NCI-H460 (cell line): ENCODE measurements at regions not wholly inside any gene's neighbourhood (a gene's known extent, or its start where the extent isn't known, plus 50 kb on each side); places are given as distances from the start of the nearest gene placed in this dataset.
"Not testable (repeated sequence)": the region's sequence is repeated elsewhere in the genome, so short reads cannot be mapped to it uniquely, and the experiment has no call there.

Experiments used
- DNase-seq: peaks from one replicate; pipeline ENCODE4 v3.0.0-alpha.2; 2016; ENCODE audit warnings: low read depth; ENCODE audit errors: extremely low read depth

DNA sequence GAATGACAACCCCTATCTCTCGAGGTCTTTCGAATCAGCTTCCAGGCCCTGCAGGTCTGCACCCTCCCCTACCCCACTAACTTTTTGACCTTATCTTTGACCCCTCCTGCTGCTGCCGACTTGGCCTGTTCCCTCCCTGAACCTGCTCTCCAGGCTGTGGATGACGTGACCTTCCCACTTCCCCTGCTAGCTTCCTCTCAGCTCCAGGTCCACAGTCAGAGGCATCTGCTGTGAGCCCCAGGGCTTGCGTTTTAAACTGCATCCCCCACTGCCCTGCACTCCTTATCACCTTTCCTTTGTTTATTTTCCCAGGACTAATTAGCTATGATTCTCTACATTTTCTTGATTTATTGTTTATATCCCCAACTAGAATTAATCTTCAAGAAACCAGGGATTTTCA is 71.2 kb upstream of the ALKAL2 start:
- no peak for DNase-seq

DNA sequence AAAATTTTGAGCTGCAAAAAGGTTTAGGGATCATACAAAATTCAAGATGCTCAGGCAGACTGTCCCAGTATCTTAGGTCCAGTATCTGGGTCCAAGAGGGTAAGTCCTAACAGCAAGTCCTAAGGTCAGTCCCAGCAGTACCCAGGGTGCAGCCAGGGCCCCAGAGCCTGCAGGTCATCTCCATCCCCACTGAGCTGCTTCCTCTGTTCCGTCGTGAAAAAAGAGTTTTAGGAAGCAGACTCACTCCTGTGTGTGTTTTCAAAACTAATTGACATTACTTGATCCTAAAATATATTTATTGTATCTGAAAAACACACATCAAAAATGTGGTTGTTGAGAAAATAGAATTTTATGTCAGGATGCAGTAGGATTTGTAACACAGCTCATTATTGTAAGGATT is 69.9 kb upstream of the ALKAL2 start:
- DNase-seq = no peak

DNA sequence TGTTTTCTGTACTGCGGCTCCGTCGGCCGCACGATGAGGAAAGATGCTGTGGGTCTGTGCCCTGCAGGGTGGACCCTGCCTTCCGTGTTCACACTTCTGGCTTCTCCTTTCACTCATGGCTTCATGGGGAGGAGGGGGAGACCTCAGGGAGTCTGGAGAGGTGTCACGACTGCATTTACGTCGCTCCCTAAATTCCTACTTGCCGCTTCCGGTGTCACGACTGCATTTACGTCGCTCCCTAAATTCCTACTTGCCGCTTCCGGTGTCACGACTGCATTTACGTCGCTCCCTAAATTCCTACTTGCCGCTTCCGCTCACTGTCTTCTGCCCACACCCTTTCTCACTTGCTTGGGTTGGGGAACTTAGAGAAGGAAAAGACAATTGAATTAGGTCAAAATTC is 68.4 kb upstream of the ALKAL2 start:
- not testable (repeated sequence) for DNase-seq

DNA sequence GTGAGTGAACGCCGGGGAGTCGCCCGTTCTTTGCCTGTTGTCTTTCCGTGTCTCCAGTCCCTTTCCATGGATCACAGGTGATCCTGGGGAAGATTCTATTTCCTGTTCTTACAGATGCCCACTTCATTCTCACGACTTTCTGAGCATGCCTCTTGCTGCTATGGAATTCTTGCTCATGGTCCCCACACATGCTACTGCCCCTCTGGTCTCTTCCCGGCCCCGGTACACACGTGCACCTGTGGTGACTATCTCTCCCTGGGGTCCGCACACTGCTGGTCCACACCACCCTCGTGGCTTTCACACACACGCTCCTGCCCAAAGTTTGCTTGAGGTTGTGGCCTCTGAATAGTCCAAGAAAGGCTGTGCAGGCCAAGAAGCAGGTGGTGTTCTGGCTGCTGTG is 67.9 kb upstream of the ALKAL2 start:
- no peak for DNase-seq

DNA sequence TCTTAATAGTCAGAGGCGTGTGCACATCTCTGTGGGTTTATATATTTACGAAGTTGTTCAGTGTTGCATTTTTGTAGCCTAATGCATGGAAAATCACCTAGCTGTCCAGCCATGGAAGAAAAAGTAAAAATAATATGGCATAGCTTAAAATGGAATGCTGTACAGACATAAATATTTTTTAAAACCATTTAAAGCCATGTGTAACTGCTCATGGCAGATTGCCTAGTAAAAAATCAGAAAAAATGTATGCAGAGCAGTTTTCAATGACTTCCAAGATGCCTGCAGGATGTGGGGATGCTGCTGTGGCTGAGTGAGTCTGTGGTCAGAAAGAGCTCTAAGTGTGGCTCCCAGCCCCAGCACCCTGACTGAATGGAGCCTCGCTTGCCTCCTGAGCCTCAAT is 64.8 kb upstream of the ALKAL2 start:
- no peak for DNase-seq

DNA sequence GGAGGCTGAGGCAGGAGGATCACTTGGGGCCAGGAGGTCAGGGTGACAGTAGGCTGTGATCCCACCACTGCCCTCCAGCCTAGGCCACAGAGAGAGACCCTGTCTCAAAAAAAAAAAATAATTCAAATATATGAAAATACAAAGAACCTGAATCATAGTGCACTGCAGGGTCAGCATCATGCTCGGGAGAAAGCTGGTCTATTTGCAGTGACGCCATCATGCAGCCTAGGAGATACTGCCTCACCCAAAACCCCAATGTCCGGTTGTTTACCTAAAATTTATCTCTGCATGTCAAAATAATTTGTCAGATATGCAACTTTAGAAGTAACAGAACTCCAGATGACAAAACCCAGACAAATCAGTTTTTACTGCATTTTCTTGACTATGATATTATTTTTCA is 61.5 kb upstream of the ALKAL2 start:
- no peak for DNase-seq

DNA sequence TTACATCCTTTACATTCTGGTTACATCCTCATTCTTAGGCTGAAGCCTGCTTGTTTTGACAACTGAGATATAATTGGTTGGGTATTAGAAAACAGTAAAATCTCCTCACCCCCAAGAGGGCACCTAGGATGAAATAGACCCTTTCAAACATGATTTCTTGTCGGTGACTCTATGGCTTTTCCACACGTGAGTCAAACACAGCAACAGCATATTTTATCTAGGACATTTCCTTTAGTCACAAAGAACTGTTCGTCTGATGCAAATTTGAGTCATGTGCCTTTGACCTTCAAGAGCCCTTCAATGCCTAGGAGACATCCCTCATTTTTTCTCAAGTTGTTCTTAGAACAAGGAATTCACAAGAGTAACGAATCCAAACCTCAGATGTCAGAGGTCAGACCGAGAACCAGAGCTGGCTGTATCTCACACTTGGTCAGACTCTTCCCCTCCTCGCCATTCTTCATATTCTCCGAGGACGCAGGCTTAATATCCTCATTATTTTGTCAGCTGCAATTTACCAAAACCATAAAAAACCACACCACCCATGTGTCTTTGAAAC is 60.5 kb upstream of the ALKAL2 start:
- no peak for DNase-seq

DNA sequence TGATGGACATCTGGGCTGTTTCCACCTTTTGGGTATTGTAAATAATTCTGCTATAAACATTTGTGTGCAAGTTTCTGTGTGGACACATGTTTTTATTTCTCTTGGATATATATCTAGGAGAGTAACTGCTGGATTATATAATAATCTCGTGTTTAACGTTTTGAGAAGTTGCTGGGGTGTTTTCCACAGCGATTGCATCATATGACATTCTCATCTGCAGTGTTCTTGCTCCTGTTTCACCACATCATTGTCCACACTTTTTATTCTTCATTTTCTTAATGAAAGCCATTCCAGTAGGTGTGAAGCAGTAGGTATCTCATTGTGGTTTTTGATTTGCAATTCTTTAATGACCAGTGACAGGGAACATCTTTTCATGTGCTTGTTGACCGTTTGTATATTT is 56.9 kb upstream of the ALKAL2 start:
- DNase-seq = no peak

DNA sequence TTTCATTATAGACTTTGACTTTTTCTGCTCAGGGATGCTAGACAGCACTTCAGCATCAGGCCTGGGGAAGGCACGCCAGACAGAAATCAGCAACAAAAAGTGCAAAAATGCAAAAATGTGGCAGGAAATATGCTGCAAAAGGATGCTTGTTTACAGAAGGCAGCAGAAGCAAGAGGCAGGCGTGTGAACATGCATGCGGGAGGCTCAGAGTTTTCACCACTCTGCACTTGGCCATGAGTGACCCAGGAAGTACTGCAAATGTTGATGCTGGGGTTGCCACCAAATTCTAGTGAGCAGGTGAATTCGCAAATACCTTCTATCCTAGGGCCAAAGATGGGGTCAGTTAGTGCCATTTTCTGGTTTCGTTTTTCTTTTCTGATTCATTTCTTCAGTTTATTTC is 55.5 kb upstream of the ALKAL2 start:
- DNase-seq = no peak

DNA sequence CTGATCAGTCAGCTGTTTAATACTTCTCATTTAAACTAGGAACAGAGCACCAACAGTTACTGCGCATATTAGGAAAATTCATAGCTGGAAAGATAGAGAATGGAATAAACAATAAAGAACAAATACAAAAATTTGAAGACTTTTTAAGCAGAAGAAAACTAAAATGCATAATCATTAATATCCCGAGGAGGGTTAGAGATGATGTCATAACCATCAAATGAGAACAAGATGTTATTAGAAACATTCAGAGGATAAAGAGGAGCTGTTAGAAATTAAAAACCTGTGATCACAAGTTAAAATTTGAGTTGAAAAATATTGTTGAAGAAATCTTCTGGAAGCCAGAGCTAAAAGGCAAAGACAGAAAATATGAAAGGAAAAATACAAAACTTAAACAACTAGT is 54.0 kb upstream of the ALKAL2 start:
- no peak for DNase-seq

DNA sequence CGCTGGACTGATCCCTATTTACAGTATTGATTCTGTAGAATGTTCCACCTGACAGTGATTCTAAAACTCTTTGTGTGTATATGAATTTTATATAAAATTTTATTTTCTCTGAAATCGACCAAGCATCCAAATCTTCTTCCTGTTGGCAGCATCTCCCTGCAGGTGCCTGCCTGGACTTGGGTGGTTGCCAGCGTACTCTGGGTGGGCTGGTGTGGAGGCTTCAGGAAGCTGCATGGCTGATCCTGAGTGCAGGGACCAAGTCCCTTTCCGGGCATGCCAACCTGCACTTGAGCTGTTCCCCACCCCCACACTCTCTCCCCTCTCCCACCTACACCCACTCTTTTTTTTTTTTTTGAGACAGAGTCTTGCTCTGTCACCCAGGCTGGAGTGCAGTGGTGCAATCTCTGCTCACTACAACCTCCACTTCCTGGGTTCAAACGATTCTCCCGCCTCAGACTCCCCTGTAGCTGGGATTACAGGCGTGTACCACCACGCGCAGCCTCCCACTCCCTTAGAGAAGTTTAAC is 53.2 kb upstream of the ALKAL2 start:
- DNase-seq = no peak
